K562 (cell line): ENCODE measurements at regions not wholly inside any gene's neighbourhood (a gene's known extent, or its start where the extent isn't known, plus 50 kb on each side); places are given as distances from the start of the nearest gene placed in this dataset.

Source experiments
- ATAC-seq: fragments of 200-7000 bp; cut with Tn5 transposase; 3 replicates; pipeline ENCODE4 v1.9.1; 2020; ENCODE audit warnings: moderate library complexity
- BruUV-seq: library from RNA; stranded (reverse); fragments of 400-500 nt; replicated peaks from 2 replicates; lab custom pipeline; 2021; lab: Mats Ljungman, UMichigan
- CTCF ChIA-PET: fragments of 300-600 bp; formaldehyde crosslinking; extraction: SDS; loops from one replicate; lab custom pipeline; 2021; ENCODE audit warnings: low intra/inter-chr PET ratio; lab: Yijun Ruan, JAX
- POLR2A ChIA-PET: fragments of 300-600, 350-650 bp; sonication (Branson Sonifier 250); formaldehyde crosslinking; extraction: SDS; loops from one replicate; lab custom pipeline; 2021; ENCODE audit warnings: antibody characterized with exemption, inconsistent platforms; lab: Yijun Ruan, JAX
- DNase-seq, 4 experiments: peaks; one replicate each; pipeline versions ENCODE4 v3.0.0 to v3.0.0-alpha.2; 2011 to 2018; ENCODE audit warnings: low spot score in 3 of 4, mixed read lengths in 3 of 4; ENCODE audit errors: extremely low read depth in 1 of 4
- FAIRE-seq: peaks from 2 replicates; lab custom pipeline; 2011; peaks lifted over from hg19 to GRCh38; lab: Jason Lieb, UNC
- H2AFZ ChIP-seq: 2 replicates; pipeline ENCODE4 v1.6.0; 2011; ENCODE audit warnings: low read depth, low read length, control low read depth, inconsistent platforms
- H3K27ac ChIP-seq: fragments of 200-600 bp; 3 replicates; pipeline ENCODE4 v1.8.0; 2011; ENCODE audit warnings: low read depth, mild to moderate bottlenecking, control low read depth, inconsistent platforms, low read length, moderate library complexity, mixed read lengths; ENCODE audit errors: extremely low read depth
- H3K27me3 ChIP-seq, 2 experiments: fragments of 300-600 bp in 1 of 2; 2 replicates in 1 of 2; 3 replicates in 1 of 2; pipeline versions ENCODE4 v1.6.0 to v1.8.0; 2011; ENCODE audit warnings: inconsistent platforms in 2 of 2, low read length in 2 of 2, mild to moderate bottlenecking in 1 of 2, mixed read lengths in 1 of 2, moderate library complexity in 1 of 2; ENCODE audit not compliant: control insufficient read depth in 2 of 2, insufficient read depth in 2 of 2
- H3K36me3 ChIP-seq: fragments of 300-600 bp; 3 replicates; pipeline ENCODE4 v1.8.0; 2011; ENCODE audit warnings: mild to moderate bottlenecking, low read length, inconsistent platforms; ENCODE audit not compliant: control insufficient read depth, insufficient read depth
- H3K4me1 ChIP-seq, 2 experiments: fragments of 200-600 bp in 1 of 2; replicated peaks in 1 of 2; 2 replicates in 1 of 2; 3 replicates in 1 of 2; pipeline versions ENCODE4 v1.5.1 to v1.8.0; 2011; ENCODE audit warnings: inconsistent platforms in 2 of 2, low read length in 2 of 2, mild to moderate bottlenecking in 1 of 2, mixed read lengths in 1 of 2, moderate library complexity in 1 of 2; ENCODE audit not compliant: control insufficient read depth in 2 of 2, insufficient read depth in 2 of 2
- H3K4me2 ChIP-seq: 2 replicates; pipeline ENCODE4 v1.6.1; 2011; ENCODE audit warnings: low read length, control low read depth, inconsistent platforms, mixed read lengths; ENCODE audit not compliant: insufficient read depth
- H3K4me3 ChIP-seq: fragments of 200-600 bp; sonication (generic), shearing (Covaris generic); 2 replicates; pipeline ENCODE4 v1.5.1; 2016; ENCODE audit warnings: control low read depth, inconsistent platforms
- H3K79me2 ChIP-seq: fragments of 200-600 bp; 3 replicates; pipeline ENCODE4 v1.8.0; 2011; ENCODE audit warnings: low read length, inconsistent platforms; ENCODE audit not compliant: control insufficient read depth, insufficient read depth
- H3K9ac ChIP-seq, 2 experiments: 2 replicates each; pipeline versions ENCODE4 v1.6.0 to v1.6.1; 2011; ENCODE audit warnings: low read depth in 2 of 2, low read length in 2 of 2, control low read depth in 1 of 2, inconsistent platforms in 1 of 2, mild to moderate bottlenecking in 1 of 2, mixed read lengths in 1 of 2; ENCODE audit not compliant: insufficient read depth in 1 of 2
- H3K9me1 ChIP-seq: one replicate; pipeline ENCODE4 v1.6.0; 2011; ENCODE audit warnings: inconsistent platforms, mild to moderate bottlenecking, low read length, moderate library complexity; ENCODE audit not compliant: control insufficient read depth, insufficient read depth
- H3K9me3 ChIP-seq: replicated peaks from 2 replicates; pipeline ENCODE4 v1.5.1; 2011; ENCODE audit warnings: low read depth, low read length, inconsistent platforms; ENCODE audit not compliant: control insufficient read depth, insufficient read depth
- H4K20me1 ChIP-seq: replicated peaks from 2 replicates; pipeline ENCODE4 v1.6.1; 2011; ENCODE audit warnings: low read length, inconsistent platforms, mixed read lengths; ENCODE audit not compliant: control insufficient read depth, insufficient read depth
- GABPA ChIP-seq: fragments of 200-800 bp; sonication (Bioruptor generic); conservative IDR thresholded peaks from 2 replicates; pipeline ENCODE4 v1.6.1; 2016; ENCODE audit warnings: low read depth, missing genetic modification characterization, missing compliant biosample characterization
- GATAD2B ChIP-seq: fragments of 450-650 bp; IDR thresholded peaks from 2 replicates; pipeline ENCODE4 v1.6.1; 2017; ENCODE audit warnings: mild to moderate bottlenecking, borderline replicate concordance
- HDAC3 ChIP-seq: fragments of 450-650 bp; IDR thresholded peaks from 2 replicates; pipeline ENCODE4 v1.6.1; 2018; ENCODE audit warnings: borderline replicate concordance, mild to moderate bottlenecking, moderate library complexity; ENCODE audit not compliant: partially characterized antibody
- NR2C2 ChIP-seq, 2 experiments: fragments of 200-800 bp in 1 of 2; sonication (Bioruptor generic) in 1 of 2; sonication (generic) in 1 of 2; formaldehyde crosslinking in 1 of 2; IDR thresholded peaks; 2 replicates each; pipeline versions ENCODE4 v1.6.1 to v1.8.0; 2016 to 2022; ENCODE audit warnings: mild to moderate bottlenecking in 1 of 2, missing compliant biosample characterization in 1 of 2, missing genetic modification characterization in 1 of 2, missing genetic modification reagents in 1 of 2
- NR2F6 ChIP-seq: fragments of 450-650 bp; formaldehyde crosslinking; IDR thresholded peaks from 2 replicates; pipeline ENCODE4 v1.4.0; 2020; ENCODE audit warnings: mild to moderate bottlenecking
- NUFIP1 ChIP-seq: fragments of 450-650 bp; IDR thresholded peaks from 2 replicates; pipeline ENCODE4 v1.6.1; 2018; ENCODE audit not compliant: partially characterized antibody
- PBX2 ChIP-seq, 2 experiments: IDR thresholded peaks in 1 of 2; conservative IDR thresholded peaks in 1 of 2; 2 replicates each; pipeline ENCODE4 v1.6.1; 2016; ENCODE audit warnings: low read depth in 2 of 2, mild to moderate bottlenecking in 1 of 2, missing compliant biosample characterization in 1 of 2, missing genetic modification characterization in 1 of 2, moderate library complexity in 1 of 2
- PPARD ChIP-seq: fragments of 250-450 bp; sonication (Bioruptor Pico); IDR thresholded peaks from 2 replicates; pipeline ENCODE4 v1.8.0; 2022; ENCODE audit warnings: inconsistent platforms, mild to moderate bottlenecking, moderate library complexity
- SMAD1 ChIP-seq: fragments of 150-350 bp; IDR thresholded peaks from 2 replicates; pipeline ENCODE4 v1.6.1; 2014; ENCODE audit warnings: low read length, low read depth; ENCODE audit not compliant: partially characterized antibody
- SPI1 ChIP-seq: IDR thresholded peaks from 2 replicates; pipeline ENCODE4 v1.6.1; 2011; ENCODE audit warnings: low read depth, low read length, control low read depth, borderline replicate concordance
- UBTF ChIP-seq, 2 experiments: IDR thresholded peaks; 2 replicates each; pipeline ENCODE4 v1.6.1; 2012; ENCODE audit warnings: improper control_type of control experiment in 2 of 2, low read depth in 2 of 2, low read length in 2 of 2, borderline replicate concordance in 1 of 2
- ZNF121 ChIP-seq: sonication (generic); formaldehyde crosslinking; conservative IDR thresholded peaks from 2 replicates; pipeline ENCODE4 v1.8.0; 2022; ENCODE audit warnings: missing genetic modification reagents
- ZNF347 ChIP-seq: fragments of 450-650 bp; formaldehyde crosslinking; IDR thresholded peaks from 2 replicates; pipeline ENCODE4 v1.4.0; 2020; ENCODE audit warnings: low read depth, mild to moderate bottlenecking, moderate library complexity
- ZNF561 ChIP-seq: fragments of 450-650 bp; formaldehyde crosslinking; conservative IDR thresholded peaks from 2 replicates; pipeline ENCODE4 v1.4.0; 2020; ENCODE audit warnings: mild to moderate bottlenecking, moderate library complexity
- ZNF584 ChIP-seq: fragments of 200-800 bp; sonication (Bioruptor generic); IDR thresholded peaks from 2 replicates; pipeline ENCODE4 v1.6.1; 2016; ENCODE audit warnings: low read depth, mild to moderate bottlenecking, missing genetic modification characterization, missing compliant biosample characterization
- ZNF589 ChIP-seq: fragments of 200-800 bp; sonication (Bioruptor generic); IDR thresholded peaks from 2 replicates; pipeline ENCODE4 v1.6.1; 2016; ENCODE audit warnings: low read depth, missing genetic modification characterization, missing compliant biosample characterization
- ZNF778 ChIP-seq: fragments of 450-650 bp; formaldehyde crosslinking; IDR thresholded peaks from 2 replicates; pipeline ENCODE4 v1.4.0; 2020; ENCODE audit warnings: mild to moderate bottlenecking, moderate library complexity
- WGBS: fragments of 100-300 bp; shearing (Covaris generic); methylation state at CpG from one replicate; pipeline ENCODE4 v1.1.6; 2016; ENCODE audit warnings: low coverage, mixed read lengths; ENCODE audit not compliant: insufficient coverage; ENCODE audit errors: missing lambda C conversion rate; 5-methylcytosine and 5-hydroxymethylcytosine counted together
- in situ Hi-C: fragments of 300-500 bp; cut with MboI; formaldehyde crosslinking; loops from 4 replicates; pipeline ENCODE4 v1.15.0; 2018; ENCODE audit warnings: inconsistent platforms, mixed read lengths
- intact Hi-C: fragments of 100-400 bp; cut with micrococcal nuclease; formaldehyde crosslinking; loops from 2 replicates; pipeline ENCODE4 v1.14.2; 2022

- TF ChIP-seq ZNF589 (CRISPR knock-in tag), result no peak
- no peak for TF ChIP-seq GATAD2B
- TF ChIP-seq PBX2 (CRISPR knock-in tag; IDR thresholded peaks at IDR 0.05; ENCODE audit: low read depth), result no peak
- no peak for TF ChIP-seq PBX2 (tag; conservative IDR thresholded peaks at IDR 0.05; ENCODE audit: low read depth)
- TF ChIP-seq ZNF778, result no peak
- TF ChIP-seq PPARD (CRISPR knock-in tag), result no peak
- no peak for TF ChIP-seq ZNF121 (CRISPR knock-in tag)
- TF ChIP-seq HDAC3, result no peak
- TF ChIP-seq SMAD1, result no peak
- TF ChIP-seq, all 486 proteins: peak for 0
These were observed 115.5 kb upstream of the ATP8B1 start (continued) for GRCh38 chr18:57918601-57919000.

- POLR2A ChIA-PET, result no interaction called here
- no TSS peak for BruUV-seq
- H3K4me2 ChIP-seq, result no peak overlapping the region
- 37% methylated on average over 3 of the region's 3 CpGs for WGBS
- in situ Hi-C loops, result no loop called here
- H3K4me3 ChIP-seq, result no peak overlapping the region
- H3K9me3 ChIP-seq, result no peaks in the 10 kb centered on the region
- no peak overlapping the region for H3K9ac ChIP-seq
- H3K79me2 ChIP-seq, result no peaks in the 10 kb centered on the region
- ATAC-seq, result no peak
- DNase-seq, result no peak
- no peak overlapping the region for H3K27ac ChIP-seq
- H3K27me3 ChIP-seq, result no peaks in the 10 kb centered on the region
- peaks cover 0 to 8% of the 10 kb centered on the region in 2 experiments; a peak in 3 of 5 replicates for H3K4me1 ChIP-seq
- intact Hi-C loops, result no loop called here
- peak overlapping the region; percentile 94 for H2AFZ ChIP-seq
- H3K9me1 ChIP-seq, result no peaks in the 10 kb centered on the region
- no peak for FAIRE-seq
- no peaks in the 10 kb centered on the region for H3K36me3 ChIP-seq
- CTCF ChIA-PET, result no interaction called here
- no peaks in the 10 kb centered on the region for H4K20me1 ChIP-seq
- TF ChIP-seq NR2C2 (CRISPR knock-in tag; IDR thresholded peaks at IDR 0.05) (no peak), NR2C2 (tag; IDR thresholded peaks at IDR 0.05) (peak; percentile 64), ZNF584 (CRISPR knock-in tag) (0 out of 2 replicates have a peak, but pooled peaks have one; percentile 10), SPI1 (0 out of 2 replicates have a peak, but pooled peaks have one; percentile 3), UBTF (IDR thresholded peaks at IDR 0.05; ENCODE audit: borderline replicate concordance in 1 of 2, low read depth in 2 of 2, low read length in 2 of 2) (no peak), GABPA (tag) (peak; percentile 62), NR2F6 (CRISPR knock-in tag) (no peak), ZNF347 (no peak), NUFIP1 (no peak), ZNF561 (CRISPR knock-in tag) (no peak)
These were observed 113.6 kb upstream of the ATP8B1 start for GRCh38 chr18:57916684-57917083.
